ENCODE measurements at regions not wholly inside any gene's neighbourhood (a gene's known extent, or its start where the extent isn't known, plus 50 kb on each side); places are given as distances from the start of the nearest gene placed in this dataset.

- Histone ChIP-seq H3K4me3 (ENCODE audit: low read depth in 1 of 2, low read length in 2 of 2) (no peak overlapping the region), H3K27me3 (ENCODE audit: control insufficient read depth in 1 of 2, insufficient read depth in 2 of 2, low read length in 2 of 2) (no peaks in the 10 kb centered on the region), H3K9ac (ENCODE audit: low read depth in 1 of 2, low read length in 2 of 2) (no peak overlapping the region), H3K9me3 (ENCODE audit: control insufficient read depth in 1 of 2, low read length in 2 of 2) (no peaks in the 10 kb centered on the region), H3K4me1 (ENCODE audit: control insufficient read depth in 1 of 2, insufficient read depth in 2 of 2, low read length in 2 of 2) (no peaks in the 10 kb centered on the region), H3K27ac (ENCODE audit: low read depth, low read length) (no peak overlapping the region), H3K36me3 (ENCODE audit: control insufficient read depth in 1 of 2, insufficient read depth in 2 of 2, low read length in 2 of 2) (no peaks in the 10 kb centered on the region)
Observed at GRCh38 chr12:93197067-93197593, 180.6 kb upstream of the NUDT4 start.

- Histone ChIP-seq H3K27me3 (ENCODE audit: control insufficient read depth in 1 of 2, insufficient read depth in 2 of 2, low read length in 2 of 2) (no peaks in the 10 kb centered on the region), H3K9me3 (ENCODE audit: control insufficient read depth in 1 of 2, low read length in 2 of 2) (no peaks in the 10 kb centered on the region), H3K27ac (ENCODE audit: low read depth, low read length) (no peak overlapping the region), H3K9ac (ENCODE audit: low read depth in 1 of 2, low read length in 2 of 2) (no peak overlapping the region), H3K4me1 (ENCODE audit: control insufficient read depth in 1 of 2, insufficient read depth in 2 of 2, low read length in 2 of 2) (no peaks in the 10 kb centered on the region), H3K4me3 (ENCODE audit: low read depth in 1 of 2, low read length in 2 of 2) (no peak overlapping the region), H3K36me3 (ENCODE audit: control insufficient read depth in 1 of 2, insufficient read depth in 2 of 2, low read length in 2 of 2) (no peaks in the 10 kb centered on the region)
Observed at GRCh38 chr12:93198086-93198485, 179.6 kb upstream of the NUDT4 start.

- no peak overlapping the region for H3K4me3 ChIP-seq (ENCODE audit: low read depth in 1 of 2, low read length in 2 of 2)
- no peaks in the 10 kb centered on the region for H3K4me1 ChIP-seq (ENCODE audit: control insufficient read depth in 1 of 2, insufficient read depth in 2 of 2, low read length in 2 of 2)
- no peak overlapping the region for H3K27ac ChIP-seq (ENCODE audit: low read depth, low read length)
- H3K36me3 ChIP-seq (ENCODE audit: control insufficient read depth in 1 of 2, insufficient read depth in 2 of 2, low read length in 2 of 2), result no peaks in the 10 kb centered on the region
- no peak overlapping the region for H3K9ac ChIP-seq (ENCODE audit: low read depth in 1 of 2, low read length in 2 of 2)
- no peaks in the 10 kb centered on the region for H3K9me3 ChIP-seq (ENCODE audit: control insufficient read depth in 1 of 2, low read length in 2 of 2)
- H3K27me3 ChIP-seq (ENCODE audit: control insufficient read depth in 1 of 2, insufficient read depth in 2 of 2, low read length in 2 of 2), result no peaks in the 10 kb centered on the region
Observed at GRCh38 chr12:93199831-93200236, 177.9 kb upstream of the NUDT4 start.

GRCh38 chr12:93200291-93200917 lies 177.3 kb upstream of the NUDT4 start:
- Histone ChIP-seq H3K4me3 (ENCODE audit: low read depth in 1 of 2, low read length in 2 of 2) (no peak overlapping the region), H3K27ac (ENCODE audit: low read depth, low read length) (no peak overlapping the region), H3K9ac (ENCODE audit: low read depth in 1 of 2, low read length in 2 of 2) (no peak overlapping the region), H3K9me3 (ENCODE audit: control insufficient read depth in 1 of 2, low read length in 2 of 2) (no peaks in the 10 kb centered on the region), H3K36me3 (ENCODE audit: control insufficient read depth in 1 of 2, insufficient read depth in 2 of 2, low read length in 2 of 2) (no peaks in the 10 kb centered on the region), H3K27me3 (ENCODE audit: control insufficient read depth in 1 of 2, insufficient read depth in 2 of 2, low read length in 2 of 2) (no peaks in the 10 kb centered on the region), H3K4me1 (ENCODE audit: control insufficient read depth in 1 of 2, insufficient read depth in 2 of 2, low read length in 2 of 2) (no peaks in the 10 kb centered on the region)

- Histone ChIP-seq H3K4me3 (ENCODE audit: low read depth in 1 of 2, low read length in 2 of 2) (no peak overlapping the region), H3K9me3 (ENCODE audit: control insufficient read depth in 1 of 2, low read length in 2 of 2) (no peaks in the 10 kb centered on the region), H3K27ac (ENCODE audit: low read depth, low read length) (no peak overlapping the region), H3K4me1 (ENCODE audit: control insufficient read depth in 1 of 2, insufficient read depth in 2 of 2, low read length in 2 of 2) (no peaks in the 10 kb centered on the region), H3K9ac (ENCODE audit: low read depth in 1 of 2, low read length in 2 of 2) (no peak overlapping the region), H3K36me3 (ENCODE audit: control insufficient read depth in 1 of 2, insufficient read depth in 2 of 2, low read length in 2 of 2) (no peaks in the 10 kb centered on the region), H3K27me3 (ENCODE audit: control insufficient read depth in 1 of 2, insufficient read depth in 2 of 2, low read length in 2 of 2) (no peaks in the 10 kb centered on the region)
Observed at GRCh38 chr12:93201990-93202389, 175.7 kb upstream of the NUDT4 start.

- H3K4me3 ChIP-seq (ENCODE audit: low read depth in 1 of 2, low read length in 2 of 2), result no peak overlapping the region
- no peak overlapping the region for H3K9ac ChIP-seq (ENCODE audit: low read depth in 1 of 2, low read length in 2 of 2)
- H3K27ac ChIP-seq (ENCODE audit: low read depth, low read length), result no peak overlapping the region
- H3K36me3 ChIP-seq (ENCODE audit: control insufficient read depth in 1 of 2, insufficient read depth in 2 of 2, low read length in 2 of 2), result no peaks in the 10 kb centered on the region
- no peaks in the 10 kb centered on the region for H3K27me3 ChIP-seq (ENCODE audit: control insufficient read depth in 1 of 2, insufficient read depth in 2 of 2, low read length in 2 of 2)
- H3K9me3 ChIP-seq (ENCODE audit: control insufficient read depth in 1 of 2, low read length in 2 of 2), result no peaks in the 10 kb centered on the region
- H3K4me1 ChIP-seq (ENCODE audit: control insufficient read depth in 1 of 2, insufficient read depth in 2 of 2, low read length in 2 of 2), result no peaks in the 10 kb centered on the region
Observed at GRCh38 chr12:93202688-93203087, 175.0 kb upstream of the NUDT4 start.

- Histone ChIP-seq H3K27me3 (ENCODE audit: control insufficient read depth in 1 of 2, insufficient read depth in 2 of 2, low read length in 2 of 2) (no peaks in the 10 kb centered on the region), H3K27ac (ENCODE audit: low read depth, low read length) (no peak overlapping the region)
Observed at GRCh38 chr12:93203361-93203760, 174.4 kb upstream of the NUDT4 start.

GRCh38 chr12:93204896-93205295 lies 172.8 kb upstream of the NUDT4 start:
- H3K4me3 ChIP-seq (ENCODE audit: low read depth in 1 of 2, low read length in 2 of 2), result no peak overlapping the region
- no peaks in the 10 kb centered on the region for H3K9me3 ChIP-seq (ENCODE audit: control insufficient read depth in 1 of 2, low read length in 2 of 2)
- no peak overlapping the region for H3K9ac ChIP-seq (ENCODE audit: low read depth in 1 of 2, low read length in 2 of 2)
- H3K27ac ChIP-seq (ENCODE audit: low read depth, low read length), result no peak overlapping the region
- no peaks in the 10 kb centered on the region for H3K36me3 ChIP-seq (ENCODE audit: control insufficient read depth in 1 of 2, insufficient read depth in 2 of 2, low read length in 2 of 2)
- no peaks in the 10 kb centered on the region for H3K4me1 ChIP-seq (ENCODE audit: control insufficient read depth in 1 of 2, insufficient read depth in 2 of 2, low read length in 2 of 2)
- H3K27me3 ChIP-seq (ENCODE audit: control insufficient read depth in 1 of 2, insufficient read depth in 2 of 2, low read length in 2 of 2), result no peaks in the 10 kb centered on the region

More at GRCh38 chr12:93203361-93203760, 174.4 kb upstream of the NUDT4 start:
- no peaks in the 10 kb centered on the region for H3K4me1 ChIP-seq (ENCODE audit: control insufficient read depth in 1 of 2, insufficient read depth in 2 of 2, low read length in 2 of 2)
- no peaks in the 10 kb centered on the region for H3K36me3 ChIP-seq (ENCODE audit: control insufficient read depth in 1 of 2, insufficient read depth in 2 of 2, low read length in 2 of 2)
- H3K4me3 ChIP-seq (ENCODE audit: low read depth in 1 of 2, low read length in 2 of 2), result no peak overlapping the region
- no peak overlapping the region for H3K9ac ChIP-seq (ENCODE audit: low read depth in 1 of 2, low read length in 2 of 2)
- no peaks in the 10 kb centered on the region for H3K9me3 ChIP-seq (ENCODE audit: control insufficient read depth in 1 of 2, low read length in 2 of 2)

- no peaks in the 10 kb centered on the region for H3K4me1 ChIP-seq (ENCODE audit: control insufficient read depth in 1 of 2, insufficient read depth in 2 of 2, low read length in 2 of 2)
Observed at GRCh38 chr12:93205361-93205760, 172.4 kb upstream of the NUDT4 start.

GRCh38 chr12:93208011-93208410 lies 169.7 kb upstream of the NUDT4 start:
- no peak overlapping the region for H3K4me3 ChIP-seq (ENCODE audit: low read depth in 1 of 2, low read length in 2 of 2)
- no peaks in the 10 kb centered on the region for H3K4me1 ChIP-seq (ENCODE audit: control insufficient read depth in 1 of 2, insufficient read depth in 2 of 2, low read length in 2 of 2)
- no peaks in the 10 kb centered on the region for H3K9me3 ChIP-seq (ENCODE audit: control insufficient read depth in 1 of 2, low read length in 2 of 2)
- H3K27me3 ChIP-seq (ENCODE audit: control insufficient read depth in 1 of 2, insufficient read depth in 2 of 2, low read length in 2 of 2), result no peaks in the 10 kb centered on the region
- no peak overlapping the region for H3K27ac ChIP-seq (ENCODE audit: low read depth, low read length)
- no peak overlapping the region for H3K9ac ChIP-seq (ENCODE audit: low read depth in 1 of 2, low read length in 2 of 2)
- H3K36me3 ChIP-seq (ENCODE audit: control insufficient read depth in 1 of 2, insufficient read depth in 2 of 2, low read length in 2 of 2), result no peaks in the 10 kb centered on the region

More at GRCh38 chr12:93205361-93205760, 172.4 kb upstream of the NUDT4 start:
- H3K27me3 ChIP-seq (ENCODE audit: control insufficient read depth in 1 of 2, insufficient read depth in 2 of 2, low read length in 2 of 2), result no peaks in the 10 kb centered on the region
- H3K36me3 ChIP-seq (ENCODE audit: control insufficient read depth in 1 of 2, insufficient read depth in 2 of 2, low read length in 2 of 2), result no peaks in the 10 kb centered on the region
- H3K27ac ChIP-seq (ENCODE audit: low read depth, low read length), result no peak overlapping the region
- no peaks in the 10 kb centered on the region for H3K9me3 ChIP-seq (ENCODE audit: control insufficient read depth in 1 of 2, low read length in 2 of 2)
- no peak overlapping the region for H3K4me3 ChIP-seq (ENCODE audit: low read depth in 1 of 2, low read length in 2 of 2)
- H3K9ac ChIP-seq (ENCODE audit: low read depth in 1 of 2, low read length in 2 of 2), result no peak overlapping the region

Measured in duodenal mucosa (tissue), 2 donors.